DOHH2 (cell line): ENCODE measurements at regions not wholly inside any gene's neighbourhood (a gene's known extent, or its start where the extent isn't known, plus 50 kb on each side); places are given as distances from the start of the nearest gene placed in this dataset.

ENCODE experiments used
- H3F3A ChIP-seq: fragments of 200-600 bp; sonication (generic), shearing (Covaris generic); 2 replicates; pipeline ENCODE4 v1.6.0; 2016; ENCODE audit warnings: antibody characterized with exemption, mild to moderate bottlenecking; ENCODE audit not compliant: control insufficient read depth, insufficient read depth
- H3K27ac ChIP-seq: fragments of 200-600 bp; sonication (generic); 2 replicates; pipeline ENCODE4 v1.5.1; 2014; ENCODE audit warnings: low read depth, mild to moderate bottlenecking, low read length, moderate library complexity
- H3K27me3 ChIP-seq: fragments of 200-600 bp; sonication (generic); 2 replicates; pipeline ENCODE4 v1.6.1; 2014; ENCODE audit warnings: mild to moderate bottlenecking, low read length, mixed read lengths; ENCODE audit not compliant: control insufficient read depth
- H3K36me3 ChIP-seq: fragments of 200-600 bp; sonication (generic); 2 replicates; pipeline ENCODE4 v1.6.1; 2014; ENCODE audit warnings: mild to moderate bottlenecking, low read length, moderate library complexity, mixed read lengths; ENCODE audit not compliant: control insufficient read depth
- H3K4me1 ChIP-seq: fragments of 200-600 bp; sonication (generic); 2 replicates; pipeline ENCODE4 v1.6.1; 2014; ENCODE audit warnings: mild to moderate bottlenecking, low read length, mixed read lengths; ENCODE audit not compliant: control insufficient read depth
- H3K4me2 ChIP-seq: fragments of 200-600 bp; sonication (generic); 2 replicates; pipeline ENCODE4 v1.6.0; 2014; ENCODE audit warnings: mild to moderate bottlenecking, low read length, moderate library complexity
- H3K4me3 ChIP-seq: fragments of 200-600 bp; sonication (generic); 2 replicates; pipeline ENCODE4 v1.5.1; 2014; ENCODE audit warnings: mild to moderate bottlenecking, low read length, mixed read lengths
- H3K79me2 ChIP-seq: fragments of 200-600 bp; sonication (generic); 2 replicates; pipeline ENCODE4 v1.6.1; 2014; ENCODE audit warnings: mild to moderate bottlenecking, low read length, mixed read lengths; ENCODE audit not compliant: control insufficient read depth
- H3K9me2 ChIP-seq: fragments of 200-600 bp; sonication (generic); replicated peaks from 2 replicates; pipeline ENCODE4 v1.6.1; 2014; ENCODE audit warnings: mild to moderate bottlenecking, low read length, mixed read lengths; ENCODE audit not compliant: control insufficient read depth
- H3K9me3 ChIP-seq: fragments of 200-600 bp; sonication (generic); 2 replicates; pipeline ENCODE4 v1.6.1; 2014; ENCODE audit warnings: antibody characterized with exemption, low read length, mixed read lengths; ENCODE audit not compliant: control insufficient read depth, insufficient read depth
- H4K20me1 ChIP-seq: fragments of 200-600 bp; sonication (generic); 2 replicates; pipeline ENCODE4 v1.6.0; 2014; ENCODE audit warnings: low read depth, mild to moderate bottlenecking, antibody characterized with exemption, low read length, moderate library complexity; ENCODE audit not compliant: control insufficient read depth, insufficient read depth
- CTCF ChIP-seq: fragments of 200-600 bp; sonication (generic); IDR thresholded peaks from one replicate; pipeline ENCODE4 v1.5.1; 2014; ENCODE audit warnings: antibody characterized with exemption, mild to moderate bottlenecking, low read depth, low read length; ENCODE audit not compliant: poor library complexity, severe bottlenecking
- EZH2phosphoT487 ChIP-seq: fragments of 200-600 bp; sonication (generic); IDR thresholded peaks from 2 replicates; pipeline ENCODE4 v1.6.1; 2017; ENCODE audit warnings: borderline replicate concordance, mild to moderate bottlenecking, antibody characterized with exemption, low read length, moderate library complexity, mixed read lengths

- H3K4me3 ChIP-seq, result no peak overlapping the region
- H3K4me1 ChIP-seq, result peaks cover 6% of the 10 kb centered on the region; the same call in 1 of the 2 replicates
- H3K9me2 ChIP-seq, result no peaks in the 10 kb centered on the region
- H3K9me3 ChIP-seq, result no peaks in the 10 kb centered on the region
- no peaks in the 10 kb centered on the region for H4K20me1 ChIP-seq
- no peaks in the 10 kb centered on the region for H3K79me2 ChIP-seq
- H3K4me2 ChIP-seq, result no peak overlapping the region
- H3K27ac ChIP-seq, result no peak overlapping the region
- TF ChIP-seq CTCF (peak; percentile 20), EZH2phosphoT487 (no peak)
- no peaks in the 10 kb centered on the region for H3K36me3 ChIP-seq
- no peaks in the 10 kb centered on the region for H3F3A ChIP-seq
- H3K27me3 ChIP-seq, result no peaks in the 10 kb centered on the region; the same call in 1 of the 2 replicates
These were observed 265.2 kb upstream of the PHF14 start for GRCh38 chr7:10708447-10708846.

- H3K9me3 ChIP-seq, result no peaks in the 10 kb centered on the region
These were observed 254.9 kb upstream of the PHF14 start for GRCh38 chr7:10718768-10719167.

GRCh38 chr7:10720042-10720441 is 253.6 kb upstream of the PHF14 start:
- H3K4me2 ChIP-seq, result no peak overlapping the region
- no peaks in the 10 kb centered on the region for H3K79me2 ChIP-seq
- H3K4me3 ChIP-seq, result no peak overlapping the region
- 0 out of 2 replicates have a peak, but pooled peaks cover 2% of the 10 kb centered on the region for H3K9me2 ChIP-seq
- TF ChIP-seq EZH2phosphoT487, result no peak
- TF ChIP-seq CTCF, result peak; percentile 11
- H3F3A ChIP-seq, result no peaks in the 10 kb centered on the region
- no peak overlapping the region for H3K27ac ChIP-seq
- H3K36me3 ChIP-seq, result no peaks in the 10 kb centered on the region
- no peaks in the 10 kb centered on the region for H3K9me3 ChIP-seq
- H3K4me1 ChIP-seq, result no peaks in the 10 kb centered on the region
- no peaks in the 10 kb centered on the region for H4K20me1 ChIP-seq
- no peaks in the 10 kb centered on the region for H3K27me3 ChIP-seq

More at GRCh38 chr7:10718768-10719167, 254.9 kb upstream of the PHF14 start:
- Histone ChIP-seq H3K9me2 (0 out of 2 replicates have a peak, but pooled peaks cover 2% of the 10 kb centered on the region), H4K20me1 (no peaks in the 10 kb centered on the region), H3K79me2 (no peaks in the 10 kb centered on the region), H3K4me1 (no peaks in the 10 kb centered on the region), H3K27me3 (no peaks in the 10 kb centered on the region), H3F3A (no peaks in the 10 kb centered on the region), H3K4me3 (no peak overlapping the region), H3K27ac (no peak overlapping the region), H3K36me3 (no peaks in the 10 kb centered on the region), H3K4me2 (no peak overlapping the region)
- no peak for TF ChIP-seq CTCF
- TF ChIP-seq EZH2phosphoT487, result no peak
